ENCODE measurements at regions not wholly inside any gene's neighbourhood (a gene's known extent, or its start where the extent isn't known, plus 50 kb on each side); places are given as distances from the start of the nearest gene placed in this dataset.

DNA sequence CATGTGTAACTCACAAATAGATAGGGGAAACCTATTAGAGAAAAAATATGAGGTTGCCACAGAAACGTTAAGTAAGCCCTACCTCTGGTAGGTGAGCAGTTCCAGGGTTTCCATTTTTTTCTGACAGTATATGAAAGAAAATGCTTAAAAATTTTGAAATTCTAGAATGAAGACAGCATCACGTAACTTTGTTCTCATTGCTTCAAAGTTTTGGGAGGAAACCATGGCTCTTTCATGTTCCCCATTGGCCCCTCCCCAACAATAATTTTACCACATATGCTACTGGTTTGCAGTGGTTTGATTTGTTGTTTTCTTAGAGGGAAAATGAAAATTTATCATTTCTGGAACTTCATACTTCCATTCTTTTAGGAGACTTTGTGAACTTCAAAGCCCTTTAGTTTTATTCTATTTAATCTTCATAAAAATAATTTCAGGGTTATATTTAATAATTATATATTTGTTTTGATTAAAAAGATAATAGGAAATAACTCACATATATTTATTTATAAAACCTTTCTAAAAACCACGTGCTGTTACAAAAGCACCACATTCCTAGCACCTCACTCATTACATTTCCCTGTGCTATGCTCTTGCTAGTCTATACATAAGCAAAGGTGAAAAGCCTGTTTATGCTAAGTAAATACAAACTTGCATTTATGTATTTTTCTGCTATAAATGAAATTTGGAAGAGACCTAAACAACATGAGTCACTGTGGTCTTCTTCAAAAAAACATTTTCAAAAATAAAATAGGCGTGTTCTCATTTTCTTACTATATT, 113.4 kb downstream of the CASP12 start:
- no peaks in the 10 kb centered on the region for H3K4me1 ChIP-seq
- no peaks in the 10 kb centered on the region for H3K27me3 ChIP-seq
- no peaks in the 10 kb centered on the region for H3K9me3 ChIP-seq
- no peak for DNase-seq (ENCODE audit: low spot score)
- H3K4me3 ChIP-seq: no peak overlapping the region
- TF ChIP-seq, protein P1, sequence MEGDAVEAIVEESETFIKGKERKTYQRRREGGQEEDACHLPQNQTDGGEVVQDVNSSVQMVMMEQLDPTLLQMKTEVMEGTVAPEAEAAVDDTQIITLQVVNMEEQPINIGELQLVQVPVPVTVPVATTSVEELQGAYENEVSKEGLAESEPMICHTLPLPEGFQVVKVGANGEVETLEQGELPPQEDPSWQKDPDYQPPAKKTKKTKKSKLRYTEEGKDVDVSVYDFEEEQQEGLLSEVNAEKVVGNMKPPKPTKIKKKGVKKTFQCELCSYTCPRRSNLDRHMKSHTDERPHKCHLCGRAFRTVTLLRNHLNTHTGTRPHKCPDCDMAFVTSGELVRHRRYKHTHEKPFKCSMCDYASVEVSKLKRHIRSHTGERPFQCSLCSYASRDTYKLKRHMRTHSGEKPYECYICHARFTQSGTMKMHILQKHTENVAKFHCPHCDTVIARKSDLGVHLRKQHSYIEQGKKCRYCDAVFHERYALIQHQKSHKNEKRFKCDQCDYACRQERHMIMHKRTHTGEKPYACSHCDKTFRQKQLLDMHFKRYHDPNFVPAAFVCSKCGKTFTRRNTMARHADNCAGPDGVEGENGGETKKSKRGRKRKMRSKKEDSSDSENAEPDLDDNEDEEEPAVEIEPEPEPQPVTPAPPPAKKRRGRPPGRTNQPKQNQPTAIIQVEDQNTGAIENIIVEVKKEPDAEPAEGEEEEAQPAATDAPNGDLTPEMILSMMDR (IDR thresholded peaks at IDR 0.05): no peak
- no peaks in the 10 kb centered on the region for H3K36me3 ChIP-seq
- no peak overlapping the region for H3K27ac ChIP-seq

DNA sequence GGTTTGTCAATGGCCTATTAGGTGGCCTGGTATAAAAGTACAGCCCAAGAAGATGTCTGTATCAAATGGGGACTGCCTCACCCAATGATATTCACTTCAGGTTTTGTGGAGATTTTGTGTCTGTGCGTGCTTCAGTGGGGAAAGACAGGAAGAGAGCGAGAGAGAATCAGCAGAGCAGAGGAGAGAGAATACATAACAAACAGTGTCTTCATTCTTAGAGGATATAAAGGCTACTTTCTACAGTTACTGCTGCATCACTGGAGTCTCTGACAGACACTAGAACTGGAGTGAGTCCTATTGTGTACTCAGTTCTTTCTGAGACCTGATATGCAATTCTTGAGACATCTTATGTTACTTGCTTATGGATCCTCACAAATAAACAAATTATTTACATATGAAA, 115.0 kb downstream of the CASP12 start:
- H3K9me3 ChIP-seq: no peaks in the 10 kb centered on the region
- no peak overlapping the region for H3K4me3 ChIP-seq
- no peaks in the 10 kb centered on the region for H3K27me3 ChIP-seq
- TF ChIP-seq, protein P1 (IDR thresholded peaks at IDR 0.05): no peak
- DNase-seq (ENCODE audit: low spot score): no peak
- H3K27ac ChIP-seq: no peak overlapping the region
- H3K36me3 ChIP-seq: no peaks in the 10 kb centered on the region
- no peaks in the 10 kb centered on the region for H3K4me1 ChIP-seq

DNA sequence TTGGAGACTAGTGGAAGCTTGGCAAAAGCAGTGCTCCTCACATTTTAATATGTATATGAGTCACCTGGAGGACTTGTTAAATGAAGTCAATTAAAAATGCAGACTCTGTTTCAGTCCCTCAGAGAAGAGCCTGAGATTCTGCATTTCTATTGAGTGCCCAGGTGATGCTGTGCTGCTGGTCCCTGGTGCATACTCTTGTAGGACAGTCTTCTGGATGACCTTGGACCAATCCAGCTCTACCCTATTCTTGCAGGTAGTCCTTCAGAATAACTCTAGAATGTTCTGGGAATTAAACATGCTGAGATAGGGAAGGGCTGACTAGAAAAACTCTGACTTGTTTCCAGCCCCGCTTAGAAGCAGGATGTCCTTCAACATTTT, 115.9 kb downstream of the CASP12 start:
- Histone ChIP-seq H3K9me3 (no peaks in the 10 kb centered on the region), H3K36me3 (no peaks in the 10 kb centered on the region), H3K27me3 (no peaks in the 10 kb centered on the region), H3K27ac (no peak overlapping the region), H3K4me3 (no peak overlapping the region), H3K4me1 (no peaks in the 10 kb centered on the region)
- DNase-seq (ENCODE audit: low spot score): no peak
- TF ChIP-seq, protein P1 (IDR thresholded peaks at IDR 0.05): no peak

DNA sequence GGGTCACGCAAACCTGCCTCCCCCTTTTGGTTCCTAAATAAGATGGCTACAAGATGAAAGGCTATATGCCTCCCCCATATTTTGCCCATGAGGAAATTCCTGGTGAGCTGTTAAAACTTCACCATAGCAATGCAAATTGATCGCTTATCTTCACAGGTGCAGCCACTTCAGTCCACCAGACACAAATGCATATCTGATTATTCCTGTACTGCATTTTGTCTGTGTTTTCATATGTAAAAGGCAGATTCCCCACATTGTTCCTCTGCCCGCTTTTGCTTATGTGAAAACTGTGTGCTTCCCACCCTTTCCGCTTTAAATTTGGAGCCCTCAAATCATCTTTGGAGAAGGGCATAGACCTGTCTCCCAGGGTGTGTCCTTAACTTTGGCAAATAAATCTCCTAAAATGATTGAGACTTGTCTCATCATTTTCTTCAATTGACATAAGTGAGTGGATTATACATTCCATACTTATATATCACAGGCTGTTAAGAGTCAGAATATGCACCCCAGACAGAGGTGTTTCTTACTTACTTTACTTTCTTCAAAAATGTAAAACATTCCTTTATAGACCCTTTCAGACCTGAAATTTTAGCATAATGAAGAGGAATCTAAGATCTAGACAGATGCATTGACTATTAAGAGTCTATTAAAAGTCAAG, 116.4 kb downstream of the CASP12 start:
- TF ChIP-seq, protein P1 (IDR thresholded peaks at IDR 0.05): no peak
- no peaks in the 10 kb centered on the region for H3K36me3 ChIP-seq
- no peaks in the 10 kb centered on the region for H3K27me3 ChIP-seq
- no peak overlapping the region for H3K27ac ChIP-seq
- no peaks in the 10 kb centered on the region for H3K4me1 ChIP-seq
- no peak for DNase-seq (ENCODE audit: low spot score)
- no peak overlapping the region for H3K4me3 ChIP-seq
- no peaks in the 10 kb centered on the region for H3K9me3 ChIP-seq

DNA sequence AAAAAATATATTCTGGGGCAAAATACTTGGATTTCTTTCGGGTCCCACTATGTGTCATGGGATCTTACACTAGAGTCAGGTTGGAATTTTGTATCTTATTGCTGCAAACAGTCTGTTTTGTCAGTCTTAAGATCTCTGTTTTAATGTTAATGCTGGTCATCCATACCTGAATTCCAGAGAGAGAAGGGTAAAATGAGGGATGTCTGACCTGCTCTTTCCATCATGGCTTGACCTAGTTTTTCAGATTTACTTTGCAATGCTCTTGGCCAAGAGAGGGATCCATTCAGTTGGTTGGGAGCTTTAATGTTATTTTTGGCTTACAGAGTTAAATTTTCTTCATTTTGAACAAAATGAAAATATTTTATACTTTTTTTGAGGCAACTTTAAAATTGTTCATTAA, 117.2 kb downstream of the CASP12 start:
- no peak overlapping the region for H3K27ac ChIP-seq
- TF ChIP-seq, protein P1 (IDR thresholded peaks at IDR 0.05): no peak

More for the DNA sequence above, 117.2 kb downstream of the CASP12 start:
- Histone ChIP-seq H3K9me3 (no peaks in the 10 kb centered on the region), H3K4me3 (no peak overlapping the region), H3K4me1 (no peaks in the 10 kb centered on the region), H3K27me3 (no peaks in the 10 kb centered on the region), H3K36me3 (no peaks in the 10 kb centered on the region)
- DNase-seq (ENCODE audit: low spot score): no peak
